Urothelium cell line (cell line): ENCODE measurements at regions not wholly inside any gene's neighbourhood (a gene's known extent, or its start where the extent isn't known, plus 50 kb on each side); places are given as distances from the start of the nearest gene placed in this dataset.
"Not testable (repeated sequence)": the region's sequence is repeated elsewhere in the genome, so short reads cannot be mapped to it uniquely, and the experiment has no call there.

Experiments
- DNase-seq: peaks from one replicate; pipeline ENCODE4 v3.0.0; 2011; ENCODE audit warnings: low spot score, mixed read lengths
- FAIRE-seq: peaks from 2 replicates; lab custom pipeline; 2011; peaks lifted over from hg19 to GRCh38; lab: Jason Lieb, UNC

- DNase-seq = no peak
- no peak for FAIRE-seq
Measured at GRCh38 chr16:85445064-85445778, 167.9 kb upstream of the GSE1 start.

- DNase-seq = no peak
- no peak for FAIRE-seq
Measured at GRCh38 chr16:85445779-85446222, 167.3 kb upstream of the GSE1 start.

- DNase-seq = no peak
Measured at GRCh38 chr16:85446951-85447692, 166.0 kb upstream of the GSE1 start.

GRCh38 chr16:85447693-85448313, 165.3 kb upstream of the GSE1 start:
- FAIRE-seq = no peak
- no peak for DNase-seq

More at GRCh38 chr16:85446951-85447692, 166.0 kb upstream of the GSE1 start:
- peak; percentile 46 for FAIRE-seq

GRCh38 chr16:85448557-85449190, 164.4 kb upstream of the GSE1 start:
- no peak for DNase-seq

GRCh38 chr16:85449191-85449884, 163.8 kb upstream of the GSE1 start:
- no peak for DNase-seq
- FAIRE-seq = no peak

More at GRCh38 chr16:85448557-85449190, 164.4 kb upstream of the GSE1 start:
- FAIRE-seq = no peak

GRCh38 chr16:85449885-85450245, 163.3 kb upstream of the GSE1 start:
- FAIRE-seq = no peak
- no peak for DNase-seq

- FAIRE-seq = not testable (repeated sequence)
Measured at GRCh38 chr16:85451142-85451541, 162.0 kb upstream of the GSE1 start.

GRCh38 chr16:85451641-85452363, 161.3 kb upstream of the GSE1 start:
- DNase-seq (no peak), FAIRE-seq (no peak)

More at GRCh38 chr16:85451142-85451541, 162.0 kb upstream of the GSE1 start:
- not testable (repeated sequence) for DNase-seq

GRCh38 chr16:85452364-85453193, 160.5 kb upstream of the GSE1 start:
- no peak for FAIRE-seq
- DNase-seq = no peak

GRCh38 chr16:85453194-85453678, 159.9 kb upstream of the GSE1 start:
- no peak for DNase-seq
- FAIRE-seq = no peak

- FAIRE-seq (no peak), DNase-seq (no peak)
Measured at GRCh38 chr16:85453703-85454102, 159.4 kb upstream of the GSE1 start.

GRCh38 chr16:85454171-85454872, 158.8 kb upstream of the GSE1 start:
- no peak for DNase-seq
- FAIRE-seq = no peak

GRCh38 chr16:85455534-85455933, 157.6 kb upstream of the GSE1 start:
- DNase-seq = no peak
- no peak for FAIRE-seq

GRCh38 chr16:85457366-85457765, 155.8 kb upstream of the GSE1 start:
- FAIRE-seq (no peak), DNase-seq (no peak)

GRCh38 chr16:85458968-85459367, 154.2 kb upstream of the GSE1 start:
- FAIRE-seq = no peak

GRCh38 chr16:85459529-85460251, 153.4 kb upstream of the GSE1 start:
- no peak for FAIRE-seq
- DNase-seq = no peak

More at GRCh38 chr16:85458968-85459367, 154.2 kb upstream of the GSE1 start:
- DNase-seq = no peak
